SK-N-SH (cell line): ENCODE measurements at regions not wholly inside any gene's neighbourhood (a gene's known extent, or its start where the extent isn't known, plus 50 kb on each side); places are given as distances from the start of the nearest gene placed in this dataset.

Experiments
- CTCF ChIA-PET: fragments of 300-600, 350-600 bp; formaldehyde crosslinking; extraction: SDS; loops from one replicate; lab custom pipeline; 2021; lab: Yijun Ruan, JAX
- POLR2A ChIA-PET: fragments of 350-600 bp; sonication (Branson Sonifier 250); formaldehyde crosslinking; extraction: SDS; loops from one replicate; lab custom pipeline; 2020; ENCODE audit warnings: antibody characterized with exemption, inconsistent platforms; lab: Yijun Ruan, JAX
- DNase-seq: peaks from one replicate; pipeline ENCODE4 v3.0.0; 2012
- H2AFZ ChIP-seq: fragments of 200-600 bp; sonication (generic); 2 replicates; pipeline ENCODE4 v1.8.1; 2016; ENCODE audit warnings: antibody characterized with exemption, mild to moderate bottlenecking, low read depth
- H3F3A ChIP-seq: fragments of 200-600 bp; sonication (generic); replicated peaks from 2 replicates; pipeline ENCODE3; 2016; ENCODE audit warnings: antibody characterized with exemption, mild to moderate bottlenecking; ENCODE audit not compliant: insufficient read depth
- H3K27ac ChIP-seq, 2 experiments: fragments of 200-500 bp in 1 of 2; fragments of 200-600 bp in 1 of 2; sonication (Bioruptor generic) in 1 of 2; sonication (generic), shearing (Covaris generic) in 1 of 2; 2 replicates each; pipeline versions ENCODE4 v1.5.1 to v1.6.1; 2014 to 2016; ENCODE audit warnings: low read depth in 2 of 2, inconsistent platforms in 1 of 2, low read length in 1 of 2, mild to moderate bottlenecking in 1 of 2, mixed read lengths in 1 of 2
- H3K27me3 ChIP-seq: fragments of 200-600 bp; sonication (generic), shearing (Covaris generic); 2 replicates; pipeline ENCODE4 v1.6.1; 2016; ENCODE audit warnings: mixed run types; ENCODE audit not compliant: insufficient read depth
- H3K36me3 ChIP-seq, 2 experiments: fragments of 200-500 bp in 1 of 2; fragments of 200-600 bp in 1 of 2; sonication (Bioruptor generic) in 1 of 2; sonication (generic) in 1 of 2; replicated peaks in 1 of 2; 2 replicates each; pipeline versions ENCODE3 to v1.5.1; 2014 to 2016; ENCODE audit warnings: low read length in 1 of 2, mild to moderate bottlenecking in 1 of 2; ENCODE audit not compliant: insufficient read depth in 2 of 2, control insufficient read depth in 1 of 2
- H3K4me1 ChIP-seq, 2 experiments: fragments of 200-500 bp in 1 of 2; fragments of 200-600 bp in 1 of 2; sonication (Bioruptor generic) in 1 of 2; sonication (generic), shearing (Covaris generic) in 1 of 2; 2 replicates each; pipeline versions ENCODE4 v1.5.1 to v1.6.1; 2014 to 2016; ENCODE audit warnings: low read depth in 1 of 2, low read length in 1 of 2, mixed run types in 1 of 2; ENCODE audit not compliant: insufficient read depth in 2 of 2, control insufficient read depth in 1 of 2
- H3K4me2 ChIP-seq: fragments of 200-600 bp; sonication (generic), shearing (Covaris generic); 2 replicates; pipeline ENCODE4 v1.6.1; 2017; ENCODE audit warnings: mixed run types
- H3K4me3 ChIP-seq, 2 experiments: fragments of 200-500 bp in 1 of 2; fragments of 200-600 bp in 1 of 2; sonication (Bioruptor generic) in 1 of 2; sonication (generic), shearing (Covaris generic) in 1 of 2; 2 replicates each; pipeline versions ENCODE4 v1.5.1 to v1.8.1; 2014 to 2016; ENCODE audit warnings: low read depth in 2 of 2, inconsistent platforms in 1 of 2, low read length in 1 of 2, mild to moderate bottlenecking in 1 of 2, mixed read lengths in 1 of 2, moderate library complexity in 1 of 2
- H3K79me2 ChIP-seq: fragments of 200-600 bp; sonication (generic); 2 replicates; pipeline ENCODE4 v1.8.1; 2017; ENCODE audit warnings: mild to moderate bottlenecking; ENCODE audit not compliant: insufficient read depth
- H3K9ac ChIP-seq: fragments of 200-600 bp; sonication (generic); 2 replicates; pipeline ENCODE4 v1.6.1; 2017; ENCODE audit warnings: mixed run types
- H3K9me2 ChIP-seq: fragments of 200-600 bp; sonication (generic); 2 replicates; pipeline ENCODE4 v1.6.1; 2017; ENCODE audit warnings: mixed run types
- H3K9me3 ChIP-seq: fragments of 200-600 bp; sonication (generic); 2 replicates; pipeline ENCODE4 v1.6.1; 2017; ENCODE audit warnings: mixed run types, mild to moderate bottlenecking, moderate library complexity
- H4K20me1 ChIP-seq: fragments of 200-600 bp; sonication (generic); 2 replicates; pipeline ENCODE4 v1.6.1; 2017; ENCODE audit warnings: mild to moderate bottlenecking, mixed run types; ENCODE audit not compliant: insufficient read depth
- CHD2 ChIP-seq: fragments of 150-350 bp; IDR thresholded peaks from 2 replicates; pipeline ENCODE4 v1.6.1; 2018; ENCODE audit warnings: low read length; ENCODE audit not compliant: partially characterized antibody
- ELF1 ChIP-seq: IDR thresholded peaks from 2 replicates; pipeline ENCODE4 v1.4.0; 2012
- EP300 ChIP-seq, 2 experiments: IDR thresholded peaks; 2 replicates each; pipeline versions ENCODE4 v1.4.0 to v1.6.1; 2012; ENCODE audit warnings: borderline replicate concordance in 1 of 2, low read depth in 1 of 2, low read length in 1 of 2
- EZH2phosphoT487 ChIP-seq: fragments of 200-600 bp; sonication (generic); IDR thresholded peaks from 2 replicates; pipeline ENCODE4 v1.6.1; 2017; ENCODE audit warnings: low read depth, mixed run types, mild to moderate bottlenecking, antibody characterized with exemption, moderate library complexity, borderline replicate concordance
- FOXJ3 ChIP-seq: sonication (generic); formaldehyde crosslinking; IDR thresholded peaks from 2 replicates; pipeline ENCODE4 v1.5.1; 2020; ENCODE audit warnings: mild to moderate bottlenecking, missing genetic modification reagents
- MXI1 ChIP-seq: IDR thresholded peaks from 2 replicates; pipeline ENCODE4 v1.6.1; 2012; ENCODE audit warnings: mild to moderate bottlenecking, low read depth, low read length, improper control_type of control experiment
- NRF1 ChIP-seq: IDR thresholded peaks from 2 replicates; pipeline ENCODE4 v1.6.1; 2012; ENCODE audit warnings: low read depth, mild to moderate bottlenecking, low read length
- PBX3 ChIP-seq: IDR thresholded peaks from 2 replicates; pipeline ENCODE4; 2012
- POLR2AphosphoS5 ChIP-seq: IDR thresholded peaks from 2 replicates; pipeline ENCODE4 v1.6.1; 2012; ENCODE audit warnings: low read depth, low read length
- REST ChIP-seq: IDR thresholded peaks from 2 replicates; pipeline ENCODE4 v1.6.1; 2012; ENCODE audit warnings: mild to moderate bottlenecking, low read depth, low read length, moderate library complexity
- SIN3A ChIP-seq: IDR thresholded peaks from 2 replicates; pipeline ENCODE4 v1.6.1; 2012; ENCODE audit warnings: low read depth, mild to moderate bottlenecking, low read length, moderate library complexity, borderline replicate concordance
- TAF1 ChIP-seq: IDR thresholded peaks from 2 replicates; pipeline ENCODE4 v1.6.1; 2012; ENCODE audit warnings: low read depth, mild to moderate bottlenecking, low read length, moderate library complexity, borderline replicate concordance
- USF1 ChIP-seq: IDR thresholded peaks from 2 replicates; pipeline ENCODE4 v1.4.0; 2012; ENCODE audit warnings: low read depth, borderline replicate concordance
- USF2 ChIP-seq: fragments of 150-350 bp; IDR thresholded peaks from 2 replicates; pipeline ENCODE4 v1.6.1; 2017; ENCODE audit warnings: antibody characterized with exemption, low read length, low read depth, borderline replicate concordance
- WGBS: methylation state at CpG from one replicate; pipeline ENCODE4 v1.1.6; 2017; ENCODE audit warnings: low lambda C conversion rate; 5-methylcytosine and 5-hydroxymethylcytosine counted together

- H3K9me2 ChIP-seq, result no peaks in the 10 kb centered on the region
- H3K79me2 ChIP-seq, result no peaks in the 10 kb centered on the region
- no peak for TF ChIP-seq ELF1
- TF ChIP-seq EZH2phosphoT487, result no peak
- TF ChIP-seq TAF1, result no peak
- peak in 1 of 2 experiments; percentile 94; a peak in 2 of 4 replicates for TF ChIP-seq EP300 (IDR thresholded peaks at IDR 0.05; ENCODE audit: borderline replicate concordance in 1 of 2, low read depth in 1 of 2, low read length in 1 of 2)
- TF ChIP-seq POLR2AphosphoS5, result no peak
- no peak for TF ChIP-seq REST
- TF ChIP-seq USF1, result no peak; the same call in 1 of the 2 replicates
- no peak for TF ChIP-seq SIN3A
- 0 out of 2 replicates have a peak, but pooled peaks have one; percentile 13 for TF ChIP-seq FOXJ3 (CRISPR knock-in tag)
- peak; percentile 40 for TF ChIP-seq CHD2
- TF ChIP-seq NRF1, result no peak
- TF ChIP-seq PBX3, result no peak
- TF ChIP-seq USF2, result no peak; the same call in 1 of the 2 replicates
- TF ChIP-seq MXI1, result peak; percentile 28; the same call in 1 of the 2 replicates
- peak overlapping the region in 1 of 2 experiments; percentile 87; a peak in 2 of 4 replicates for H3K27ac ChIP-seq
- H3K9ac ChIP-seq, result no peak overlapping the region
- CTCF ChIA-PET, result no interaction called here
- H2AFZ ChIP-seq, result no peak overlapping the region
- no peaks in the 10 kb centered on the region for H4K20me1 ChIP-seq
- H3K9me3 ChIP-seq, result no peaks in the 10 kb centered on the region
- POLR2A ChIA-PET, result interaction anchor here (1.1 kb wide), 1 partner anchor 186 kb away, joined by 3 read pairs; no protein-coding TSS in a partner anchor
- no peak overlapping the region for H3K4me3 ChIP-seq
- no peaks in the 10 kb centered on the region for H3K27me3 ChIP-seq
- no peaks in the 10 kb centered on the region for H3K36me3 ChIP-seq
- H3K4me1 ChIP-seq, result peaks cover 6 to 37% of the 10 kb centered on the region in 2 experiments; a peak in 3 of 4 replicates
- 76% methylated on average over 3 of the region's 3 CpGs for WGBS
- peak; percentile 60 for DNase-seq
- H3K4me2 ChIP-seq, result no peak overlapping the region
- no peaks in the 10 kb centered on the region for H3F3A ChIP-seq
Measured at GRCh38 chr5:173777149-173777548, 111.0 kb upstream of the CPEB4 start.
